Kidney (tissue), 13 donors: ENCODE measurements at regions not wholly inside any gene's neighbourhood (a gene's known extent, or its start where the extent isn't known, plus 50 kb on each side); places are given as distances from the start of the nearest gene placed in this dataset.

ENCODE experiments used
- DNase-seq, 5 donors: peaks; one replicate each; pipeline ENCODE4 v3.0.0-alpha.2; 2013 to 2020
- FAIRE-seq: peaks from 2 replicates; lab custom pipeline; 2012; peaks lifted over from hg19 to GRCh38; lab: Jason Lieb, UNC
- H3K27ac ChIP-seq, 2 donors: one replicate each; pipeline ENCODE4 v1.7.0; 2013; ENCODE audit warnings: low read depth in 2 of 2, low read length in 2 of 2, inconsistent platforms in 1 of 2
- H3K27me3 ChIP-seq: one replicate; pipeline ENCODE4 v1.7.1; 2013; ENCODE audit warnings: low read length, inconsistent platforms; ENCODE audit not compliant: control insufficient read depth, insufficient read depth
- H3K36me3 ChIP-seq, 3 donors: one replicate each; pipeline versions ENCODE4 v1.7.0 to v1.7.1; 2013; ENCODE audit warnings: low read length in 3 of 3, control low read depth in 1 of 3, inconsistent platforms in 1 of 3; ENCODE audit not compliant: insufficient read depth in 3 of 3, control insufficient read depth in 2 of 3
- H3K4me1 ChIP-seq, 3 donors: one replicate each; pipeline versions ENCODE4 v1.7.0 to v1.7.1; 2013; ENCODE audit warnings: low read length in 3 of 3, inconsistent platforms in 1 of 3, low read depth in 1 of 3; ENCODE audit not compliant: control insufficient read depth in 2 of 3, insufficient read depth in 2 of 3
- H3K4me3 ChIP-seq, 3 donors: one replicate each; pipeline versions ENCODE4 v1.7.0 to v1.8.1; 2013; ENCODE audit warnings: low read length in 3 of 3, control low read depth in 1 of 3, inconsistent platforms in 1 of 3
- H3K9ac ChIP-seq, 3 donors: one replicate each; pipeline versions ENCODE4 v1.7.0 to v1.7.1; 2013; ENCODE audit warnings: low read length in 3 of 3, control low read depth in 1 of 3, inconsistent platforms in 1 of 3
- H3K9me3 ChIP-seq, 3 donors: one replicate each; pipeline versions ENCODE4 v1.7.0 to v1.7.1; 2013; ENCODE audit warnings: low read length in 3 of 3, control low read depth in 1 of 3, inconsistent platforms in 1 of 3; ENCODE audit not compliant: control insufficient read depth in 2 of 3, insufficient read depth in 1 of 3
- CTCF ChIP-seq: IDR thresholded peaks from 3 replicates; pipeline ENCODE4 v1.5.1; 2012; ENCODE audit warnings: mild to moderate bottlenecking, moderate library complexity, borderline replicate concordance; ENCODE audit not compliant: insufficient read depth; ENCODE audit errors: extremely low read depth
- intact Hi-C: fragments of 100-400 bp; cut with DNase I; formaldehyde crosslinking; loops from one replicate; pipeline ENCODE4 v1.11.1; 2022
- donor health status: control.
- donor health status: control.
- donor health status: control.
- donor health status: control.
- donor health status: control.
- donor health status: DM: yes; HTN: yes; CAD: no.
- donor health status: Normal renal cell carcinoma (clear cell type).

GRCh38 chr10:113317489-113317888 lies 235.4 kb upstream of the HABP2 start:
- Histone ChIP-seq H3K4me1 (no peaks in the 10 kb centered on the region), H3K27ac (no peak overlapping the region), H3K9ac (no peak overlapping the region), H3K36me3 (no peaks in the 10 kb centered on the region), H3K9me3 (no peaks in the 10 kb centered on the region), H3K4me3 (no peak overlapping the region), H3K27me3 (no peaks in the 10 kb centered on the region)
- no peak for FAIRE-seq
- intact Hi-C loops: no loop called here
- no peak for TF ChIP-seq CTCF
- DNase-seq: no peak

GRCh38 chr10:113319479-113319878 lies 233.4 kb upstream of the HABP2 start:
- FAIRE-seq (no peak), DNase-seq (no peak)
- no peak overlapping the region for H3K4me3 ChIP-seq
- H3K9ac ChIP-seq: no peak overlapping the region
- TF ChIP-seq CTCF: no peak
- H3K27ac ChIP-seq: no peak overlapping the region
- no peaks in the 10 kb centered on the region for H3K36me3 ChIP-seq
- H3K9me3 ChIP-seq: no peaks in the 10 kb centered on the region
- H3K27me3 ChIP-seq: no peaks in the 10 kb centered on the region
- intact Hi-C loops: no loop called here
- H3K4me1 ChIP-seq: no peaks in the 10 kb centered on the region

- no peaks in the 10 kb centered on the region for H3K27me3 ChIP-seq
Observed at GRCh38 chr10:113320211-113320610, 232.6 kb upstream of the HABP2 start.

More at GRCh38 chr10:113320211-113320610, 232.6 kb upstream of the HABP2 start:
- intact Hi-C loops: no loop called here
- H3K4me3 ChIP-seq: no peak overlapping the region
- H3K9ac ChIP-seq: no peak overlapping the region
- DNase-seq (no peak), FAIRE-seq (no peak)
- no peak overlapping the region for H3K27ac ChIP-seq
- H3K9me3 ChIP-seq: no peaks in the 10 kb centered on the region
- no peaks in the 10 kb centered on the region for H3K4me1 ChIP-seq
- TF ChIP-seq CTCF: no peak
- H3K36me3 ChIP-seq: no peaks in the 10 kb centered on the region
